ENCODE measurements at regions not wholly inside any gene's neighbourhood (a gene's known extent, or its start where the extent isn't known, plus 50 kb on each side); places are given as distances from the start of the nearest gene placed in this dataset.

DNA sequence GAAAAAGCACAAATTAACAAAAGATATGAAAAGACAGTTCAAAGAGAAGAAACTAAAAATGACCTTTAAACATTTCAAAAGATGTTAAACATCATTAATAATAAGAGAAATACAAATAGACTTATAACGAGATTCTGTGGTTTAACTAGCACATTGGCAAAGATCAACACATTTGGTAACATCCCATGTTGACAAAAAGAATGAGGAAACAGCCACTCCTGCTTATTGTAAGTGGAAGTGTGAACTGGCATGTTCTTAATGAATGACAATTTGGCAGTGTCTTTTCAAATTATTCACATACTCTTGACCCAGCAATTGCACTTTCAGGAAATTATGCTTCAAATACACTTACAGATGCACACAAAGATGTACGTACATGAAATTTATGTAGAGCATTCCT lies 176.3 kb downstream of the TLE1 start:
- Histone ChIP-seq H3K4me1 (ENCODE audit: control insufficient read depth, insufficient read depth, low read length, poor library complexity, severe bottlenecking) (no peaks in the 10 kb centered on the region), H3K4me3 (ENCODE audit: insufficient read depth, low read depth, low read length, poor library complexity, severe bottlenecking) (no peak overlapping the region), H3K27me3 (replicated peaks; ENCODE audit: control insufficient read depth, insufficient read depth, low read length, poor library complexity, severe bottlenecking) (no peaks in the 10 kb centered on the region), H3K9me3 (ENCODE audit: control insufficient read depth, low read length) (no peaks in the 10 kb centered on the region), H3K27ac (ENCODE audit: insufficient read depth, low read length, poor library complexity, severe bottlenecking) (no peak overlapping the region), H3K36me3 (ENCODE audit: control insufficient read depth, insufficient read depth, low read length) (no peaks in the 10 kb centered on the region)
- no peak for DNase-seq

DNA sequence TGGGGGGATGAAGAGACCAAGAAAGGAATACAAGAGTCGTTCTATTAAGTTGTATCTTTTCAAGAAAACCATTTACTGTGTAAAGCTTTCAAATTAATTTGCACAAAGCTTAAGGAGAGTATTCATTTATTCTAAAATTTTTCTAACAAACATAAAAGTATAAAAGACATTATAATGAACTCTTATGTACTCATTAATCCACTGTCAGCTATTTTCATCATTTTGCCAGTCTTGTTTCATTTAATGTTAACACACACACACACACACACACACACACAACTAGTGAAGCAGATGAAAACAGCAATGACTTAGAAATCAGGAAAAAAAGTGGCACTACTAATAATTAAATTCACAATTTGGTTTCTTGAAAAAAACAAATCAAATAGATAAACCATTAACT lies 176.7 kb downstream of the TLE1 start:
- DNase-seq, result no peak
- no peak overlapping the region for H3K27ac ChIP-seq (ENCODE audit: insufficient read depth, low read length, poor library complexity, severe bottlenecking)
- H3K4me1 ChIP-seq (ENCODE audit: control insufficient read depth, insufficient read depth, low read length, poor library complexity, severe bottlenecking), result no peaks in the 10 kb centered on the region
- no peaks in the 10 kb centered on the region for H3K36me3 ChIP-seq (ENCODE audit: control insufficient read depth, insufficient read depth, low read length)
- no peaks in the 10 kb centered on the region for H3K9me3 ChIP-seq (ENCODE audit: control insufficient read depth, low read length)
- no peaks in the 10 kb centered on the region for H3K27me3 ChIP-seq (replicated peaks; ENCODE audit: control insufficient read depth, insufficient read depth, low read length, poor library complexity, severe bottlenecking)
- H3K4me3 ChIP-seq (ENCODE audit: insufficient read depth, low read depth, low read length, poor library complexity, severe bottlenecking), result no peak overlapping the region

DNA sequence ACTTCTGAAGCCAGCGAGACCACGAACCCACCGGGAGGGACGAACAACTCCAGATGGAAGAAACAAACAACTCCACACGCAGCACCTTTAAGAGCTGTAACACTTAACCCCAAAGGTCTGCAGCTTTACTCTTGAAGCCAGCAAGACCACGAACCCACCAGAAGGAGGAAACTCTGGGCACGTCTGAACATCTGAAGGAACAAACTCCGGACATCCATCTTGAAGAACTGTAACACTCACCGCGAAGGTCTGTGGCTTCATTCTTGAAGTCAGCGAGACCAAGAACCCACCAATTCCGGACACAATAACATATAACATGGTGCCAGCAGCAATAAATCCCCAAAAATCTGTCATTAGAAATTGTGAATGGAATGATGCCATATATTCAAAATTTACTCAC lies 180.9 kb downstream of the TLE1 start:
- Histone ChIP-seq H3K9me3 (ENCODE audit: control insufficient read depth, low read length) (no peaks in the 10 kb centered on the region), H3K27me3 (replicated peaks; ENCODE audit: control insufficient read depth, insufficient read depth, low read length, poor library complexity, severe bottlenecking) (no peaks in the 10 kb centered on the region), H3K27ac (ENCODE audit: insufficient read depth, low read length, poor library complexity, severe bottlenecking) (no peak overlapping the region), H3K4me1 (ENCODE audit: control insufficient read depth, insufficient read depth, low read length, poor library complexity, severe bottlenecking) (no peaks in the 10 kb centered on the region), H3K4me3 (ENCODE audit: insufficient read depth, low read depth, low read length, poor library complexity, severe bottlenecking) (no peak overlapping the region), H3K36me3 (ENCODE audit: control insufficient read depth, insufficient read depth, low read length) (no peaks in the 10 kb centered on the region)
- no peak for DNase-seq

DNA sequence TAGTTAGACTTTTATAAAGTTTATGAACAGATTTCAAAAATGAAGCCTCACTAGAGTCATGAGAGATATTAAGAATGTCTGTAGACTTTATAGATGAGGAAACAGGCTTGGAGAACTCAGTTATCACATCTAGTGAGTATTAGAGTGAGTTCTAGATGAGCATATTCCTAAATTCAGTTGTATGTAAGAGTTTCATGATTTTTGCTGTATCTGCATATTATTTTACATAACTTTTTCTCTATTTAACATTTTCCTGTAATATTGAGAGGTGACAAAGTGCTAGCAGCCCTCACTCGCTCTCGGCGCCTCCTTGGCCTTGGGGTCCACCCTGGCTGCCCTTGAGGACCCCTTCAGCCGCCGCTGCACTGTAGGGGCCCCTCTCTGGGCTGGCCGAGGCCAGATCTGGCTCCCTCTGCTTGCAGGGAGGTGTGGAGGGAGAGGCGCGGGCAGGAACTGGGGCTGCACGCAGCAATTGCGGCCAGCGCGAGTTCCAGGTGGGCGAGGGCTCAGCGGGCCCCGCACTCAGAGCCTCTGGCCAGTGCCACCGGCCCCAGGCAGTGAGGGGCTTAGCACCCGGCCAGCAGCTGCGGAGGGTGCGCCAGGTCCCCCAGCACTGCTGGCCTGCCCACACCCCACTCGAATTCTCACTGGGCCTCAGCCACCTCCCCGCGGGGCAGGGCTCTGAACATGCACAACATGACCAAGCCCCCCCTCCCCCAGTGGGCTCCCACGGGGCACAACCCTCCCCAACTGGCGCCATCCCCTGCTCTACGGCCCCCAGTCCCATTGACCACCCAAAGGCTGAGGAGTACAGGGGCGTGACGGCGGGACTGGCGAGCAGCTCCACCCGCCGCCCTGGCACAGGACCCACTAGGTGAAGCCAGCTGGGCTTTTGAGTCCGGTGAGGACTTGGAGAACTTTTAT lies 182.1 kb downstream of the TLE1 start:
- Histone ChIP-seq H3K4me3 (ENCODE audit: insufficient read depth, low read depth, low read length, poor library complexity, severe bottlenecking) (no peak overlapping the region), H3K4me1 (ENCODE audit: control insufficient read depth, insufficient read depth, low read length, poor library complexity, severe bottlenecking) (no peaks in the 10 kb centered on the region), H3K9me3 (ENCODE audit: control insufficient read depth, low read length) (no peaks in the 10 kb centered on the region)

DNA sequence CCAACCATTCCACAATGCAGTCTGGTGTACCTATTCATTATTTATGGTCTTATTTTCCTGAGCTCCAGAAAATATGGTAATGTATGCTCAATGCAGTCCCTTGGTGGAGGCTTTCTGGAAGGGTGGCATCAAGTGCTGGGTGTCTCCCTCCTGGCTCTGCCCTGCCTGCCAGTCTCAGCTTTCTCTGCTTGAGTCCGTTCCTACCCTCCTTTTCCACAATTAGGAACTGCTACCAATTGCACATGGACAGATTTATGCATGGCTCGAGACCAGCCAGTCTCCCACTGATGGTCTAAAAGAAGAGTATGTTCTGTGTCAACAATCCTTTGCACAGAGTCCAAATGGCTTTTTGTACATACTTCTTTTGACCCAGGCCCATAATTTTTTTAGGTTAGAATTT lies 189.8 kb downstream of the TLE1 start:
- Histone ChIP-seq H3K4me1 (ENCODE audit: control insufficient read depth, insufficient read depth, low read length, poor library complexity, severe bottlenecking) (no peaks in the 10 kb centered on the region), H3K4me3 (ENCODE audit: insufficient read depth, low read depth, low read length, poor library complexity, severe bottlenecking) (no peak overlapping the region), H3K36me3 (ENCODE audit: control insufficient read depth, insufficient read depth, low read length) (no peaks in the 10 kb centered on the region), H3K27me3 (replicated peaks; ENCODE audit: control insufficient read depth, insufficient read depth, low read length, poor library complexity, severe bottlenecking) (no peaks in the 10 kb centered on the region), H3K27ac (ENCODE audit: insufficient read depth, low read length, poor library complexity, severe bottlenecking) (no peak overlapping the region), H3K9me3 (ENCODE audit: control insufficient read depth, low read length) (no peaks in the 10 kb centered on the region)
- no peak for DNase-seq

More for the DNA sequence above, 182.1 kb downstream of the TLE1 start:
- DNase-seq, result no peak
- H3K27me3 ChIP-seq (replicated peaks; ENCODE audit: control insufficient read depth, insufficient read depth, low read length, poor library complexity, severe bottlenecking), result no peaks in the 10 kb centered on the region
- no peaks in the 10 kb centered on the region for H3K36me3 ChIP-seq (ENCODE audit: control insufficient read depth, insufficient read depth, low read length)
- no peak overlapping the region for H3K27ac ChIP-seq (ENCODE audit: insufficient read depth, low read length, poor library complexity, severe bottlenecking)

DNA sequence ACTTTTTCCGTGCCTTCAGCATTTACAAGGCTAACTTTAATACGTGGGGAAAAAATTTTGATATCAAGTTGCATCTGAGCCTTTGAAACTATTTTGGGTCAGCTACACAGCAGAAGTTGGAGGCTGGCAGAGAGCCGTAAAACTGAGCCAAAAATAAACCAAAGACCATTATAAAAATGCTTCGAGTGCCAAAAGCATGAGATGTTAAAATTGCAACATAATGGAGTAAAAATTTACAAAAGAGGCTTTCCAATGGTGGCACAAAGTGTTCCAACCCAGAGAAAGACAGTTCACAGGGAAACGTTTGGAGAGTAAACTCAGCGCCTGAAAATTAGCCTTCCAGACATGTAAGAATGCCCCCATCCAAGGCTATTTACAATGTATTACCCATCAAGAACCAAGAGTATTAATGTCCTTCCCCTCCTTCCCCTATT lies 190.3 kb downstream of the TLE1 start:
- Histone ChIP-seq H3K36me3 (ENCODE audit: control insufficient read depth, insufficient read depth, low read length) (no peaks in the 10 kb centered on the region), H3K27me3 (replicated peaks; ENCODE audit: control insufficient read depth, insufficient read depth, low read length, poor library complexity, severe bottlenecking) (no peaks in the 10 kb centered on the region), H3K9me3 (ENCODE audit: control insufficient read depth, low read length) (no peaks in the 10 kb centered on the region), H3K4me3 (ENCODE audit: insufficient read depth, low read depth, low read length, poor library complexity, severe bottlenecking) (no peak overlapping the region), H3K4me1 (ENCODE audit: control insufficient read depth, insufficient read depth, low read length, poor library complexity, severe bottlenecking) (no peaks in the 10 kb centered on the region), H3K27ac (ENCODE audit: insufficient read depth, low read length, poor library complexity, severe bottlenecking) (no peak overlapping the region)
- no peak for DNase-seq

DNA sequence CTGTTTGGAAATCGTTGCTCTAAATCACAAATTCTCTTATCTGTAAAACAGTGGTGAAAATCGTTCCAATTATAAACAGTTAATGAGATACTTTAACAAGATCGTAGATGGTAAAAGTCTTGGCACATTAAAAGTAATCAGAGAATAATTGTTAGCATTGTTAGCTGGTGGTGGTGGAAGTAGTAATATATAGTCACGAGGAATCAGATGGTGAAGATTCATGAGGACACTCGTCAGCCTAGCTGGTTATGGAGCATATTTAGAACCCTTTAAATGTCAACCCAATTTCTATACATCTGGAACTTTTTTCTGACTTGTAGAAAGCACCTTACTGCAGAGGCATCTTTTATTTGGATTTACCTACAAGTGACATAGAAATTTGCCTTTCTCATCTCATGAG lies 190.8 kb downstream of the TLE1 start:
- H3K9me3 ChIP-seq (ENCODE audit: control insufficient read depth, low read length), result no peaks in the 10 kb centered on the region
- H3K27me3 ChIP-seq (replicated peaks; ENCODE audit: control insufficient read depth, insufficient read depth, low read length, poor library complexity, severe bottlenecking), result no peaks in the 10 kb centered on the region
- no peak overlapping the region for H3K27ac ChIP-seq (ENCODE audit: insufficient read depth, low read length, poor library complexity, severe bottlenecking)
- no peaks in the 10 kb centered on the region for H3K4me1 ChIP-seq (ENCODE audit: control insufficient read depth, insufficient read depth, low read length, poor library complexity, severe bottlenecking)
- H3K36me3 ChIP-seq (ENCODE audit: control insufficient read depth, insufficient read depth, low read length), result no peaks in the 10 kb centered on the region
- DNase-seq, result no peak
- no peak overlapping the region for H3K4me3 ChIP-seq (ENCODE audit: insufficient read depth, low read depth, low read length, poor library complexity, severe bottlenecking)

DNA sequence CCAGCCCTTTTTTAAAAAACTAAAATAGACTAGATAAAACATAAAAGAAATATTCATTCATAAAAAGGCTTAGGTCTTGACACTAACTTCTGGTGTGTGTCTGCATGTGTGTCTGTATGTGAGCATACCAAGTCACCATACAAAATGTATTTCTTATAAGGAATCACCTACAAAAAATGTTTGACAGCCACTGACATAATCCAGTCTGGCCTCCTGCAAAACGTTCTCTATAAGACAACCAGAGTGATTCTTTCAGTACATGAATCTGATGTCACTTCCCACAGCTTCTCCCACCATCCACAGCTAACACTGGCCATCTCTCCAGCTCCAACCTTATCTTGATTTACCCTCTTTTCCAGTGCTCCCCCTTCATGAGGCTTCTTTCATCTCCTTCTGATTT lies 192.3 kb downstream of the TLE1 start:
- no peaks in the 10 kb centered on the region for H3K36me3 ChIP-seq (ENCODE audit: control insufficient read depth, insufficient read depth, low read length)
- H3K27me3 ChIP-seq (replicated peaks; ENCODE audit: control insufficient read depth, insufficient read depth, low read length, poor library complexity, severe bottlenecking), result no peaks in the 10 kb centered on the region
- no peaks in the 10 kb centered on the region for H3K4me1 ChIP-seq (ENCODE audit: control insufficient read depth, insufficient read depth, low read length, poor library complexity, severe bottlenecking)
- no peaks in the 10 kb centered on the region for H3K9me3 ChIP-seq (ENCODE audit: control insufficient read depth, low read length)
- H3K27ac ChIP-seq (ENCODE audit: insufficient read depth, low read length, poor library complexity, severe bottlenecking), result no peak overlapping the region
- H3K4me3 ChIP-seq (ENCODE audit: insufficient read depth, low read depth, low read length, poor library complexity, severe bottlenecking), result no peak overlapping the region
- no peak for DNase-seq

DNA sequence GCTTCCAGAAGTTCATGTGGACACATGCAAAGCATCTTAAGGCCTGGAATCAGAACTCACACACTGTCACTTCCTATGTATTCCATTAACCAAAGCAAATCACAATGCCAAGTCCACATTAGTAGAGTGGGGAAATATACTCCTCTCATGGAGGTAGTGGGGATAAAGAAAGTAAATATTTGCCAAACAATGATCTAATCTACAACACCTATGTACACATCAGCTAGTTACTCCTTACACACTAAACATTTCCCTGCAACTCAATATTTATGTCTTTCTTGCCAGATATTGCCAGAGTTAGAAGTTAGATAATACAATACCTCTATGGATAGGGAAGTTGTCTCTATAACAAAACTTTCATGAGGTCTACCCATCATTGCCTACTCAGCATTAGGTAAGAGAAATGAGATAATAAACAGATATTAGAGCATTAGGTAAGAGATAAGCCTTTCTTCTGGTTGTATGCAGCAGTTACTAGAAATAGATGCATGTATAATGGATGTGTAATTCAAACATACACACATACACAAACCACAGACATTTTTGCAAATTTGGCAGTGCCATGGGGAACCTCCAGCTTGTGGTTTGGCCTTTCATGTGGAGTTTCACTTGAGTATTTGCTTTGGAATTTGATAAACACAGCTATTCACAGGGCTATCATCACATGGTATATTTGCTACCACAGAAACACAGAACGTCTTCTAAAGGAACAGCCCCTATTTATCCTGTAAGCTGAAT lies 196.5 kb downstream of the TLE1 start:
- DNase-seq, result no peak
- no peak overlapping the region for H3K27ac ChIP-seq (ENCODE audit: insufficient read depth, low read length, poor library complexity, severe bottlenecking)
- H3K27me3 ChIP-seq (replicated peaks; ENCODE audit: control insufficient read depth, insufficient read depth, low read length, poor library complexity, severe bottlenecking), result no peaks in the 10 kb centered on the region
- H3K4me1 ChIP-seq (ENCODE audit: control insufficient read depth, insufficient read depth, low read length, poor library complexity, severe bottlenecking), result no peaks in the 10 kb centered on the region
- H3K9me3 ChIP-seq (ENCODE audit: control insufficient read depth, low read length), result no peaks in the 10 kb centered on the region
- H3K4me3 ChIP-seq (ENCODE audit: insufficient read depth, low read depth, low read length, poor library complexity, severe bottlenecking), result no peak overlapping the region
- no peaks in the 10 kb centered on the region for H3K36me3 ChIP-seq (ENCODE audit: control insufficient read depth, insufficient read depth, low read length)
